Kidney (tissue), 13 donors: ENCODE measurements at regions not wholly inside any gene's neighbourhood (a gene's known extent, or its start where the extent isn't known, plus 50 kb on each side); places are given as distances from the start of the nearest gene placed in this dataset.
A peak's percentile ranks its signal among the peaks of the same experiment; 100 is the strongest.
"Not testable (repeated sequence)": the region's sequence is repeated elsewhere in the genome, so short reads cannot be mapped to it uniquely, and the experiment has no call there.

Experiments used
- DNase-seq, 5 donors: peaks; one replicate each; pipeline ENCODE4 v3.0.0-alpha.2; 2013 to 2020
- FAIRE-seq: peaks from 2 replicates; lab custom pipeline; 2012; peaks lifted over from hg19 to GRCh38; lab: Jason Lieb, UNC
- H3K27ac ChIP-seq, 2 donors: one replicate each; pipeline ENCODE4 v1.7.0; 2013; ENCODE audit warnings: low read depth in 2 of 2, low read length in 2 of 2, inconsistent platforms in 1 of 2
- H3K27me3 ChIP-seq: one replicate; pipeline ENCODE4 v1.7.1; 2013; ENCODE audit warnings: low read length, inconsistent platforms; ENCODE audit not compliant: control insufficient read depth, insufficient read depth
- H3K36me3 ChIP-seq, 3 donors: one replicate each; pipeline versions ENCODE4 v1.7.0 to v1.7.1; 2013; ENCODE audit warnings: low read length in 3 of 3, control low read depth in 1 of 3, inconsistent platforms in 1 of 3; ENCODE audit not compliant: insufficient read depth in 3 of 3, control insufficient read depth in 2 of 3
- H3K4me1 ChIP-seq, 3 donors: one replicate each; pipeline versions ENCODE4 v1.7.0 to v1.7.1; 2013; ENCODE audit warnings: low read length in 3 of 3, inconsistent platforms in 1 of 3, low read depth in 1 of 3; ENCODE audit not compliant: control insufficient read depth in 2 of 3, insufficient read depth in 2 of 3
- H3K4me3 ChIP-seq, 3 donors: one replicate each; pipeline versions ENCODE4 v1.7.0 to v1.8.1; 2013; ENCODE audit warnings: low read length in 3 of 3, control low read depth in 1 of 3, inconsistent platforms in 1 of 3
- H3K9ac ChIP-seq, 3 donors: one replicate each; pipeline versions ENCODE4 v1.7.0 to v1.7.1; 2013; ENCODE audit warnings: low read length in 3 of 3, control low read depth in 1 of 3, inconsistent platforms in 1 of 3
- H3K9me3 ChIP-seq, 3 donors: one replicate each; pipeline versions ENCODE4 v1.7.0 to v1.7.1; 2013; ENCODE audit warnings: low read length in 3 of 3, control low read depth in 1 of 3, inconsistent platforms in 1 of 3; ENCODE audit not compliant: control insufficient read depth in 2 of 3, insufficient read depth in 1 of 3
- intact Hi-C: fragments of 100-400 bp; cut with DNase I; formaldehyde crosslinking; loops from one replicate; pipeline ENCODE4 v1.11.1; 2022
- TF ChIP-seq, protein P1 (sequence below): IDR thresholded peaks from 3 replicates; pipeline ENCODE4 v1.5.1; 2012; ENCODE audit warnings: mild to moderate bottlenecking, moderate library complexity, borderline replicate concordance; ENCODE audit not compliant: insufficient read depth; ENCODE audit errors: extremely low read depth
- donor health status: control.
- donor health status: control.
- donor health status: control.
- donor health status: control.
- donor health status: control.
- donor health status: DM: yes; HTN: yes; CAD: no.
- donor health status: Normal renal cell carcinoma (clear cell type).

DNA sequence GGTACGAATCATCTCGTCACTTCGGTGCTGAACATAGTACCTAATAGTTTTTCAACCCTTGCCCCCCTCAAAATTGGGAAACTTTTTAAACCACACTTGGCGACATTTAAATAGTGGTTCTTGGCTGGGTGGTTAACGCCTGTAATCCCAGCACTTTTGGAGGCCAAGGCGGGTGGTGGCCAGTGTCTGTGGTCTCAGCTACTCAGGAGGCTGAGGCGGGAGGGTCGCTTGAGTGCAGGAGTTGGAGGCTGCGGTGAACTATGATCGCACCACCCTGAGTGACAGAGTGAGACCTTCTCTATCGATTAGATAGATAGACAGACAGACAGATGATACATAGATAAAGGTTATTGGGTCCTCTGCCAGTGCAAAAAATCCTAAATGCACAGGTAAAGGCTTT, 55.5 kb upstream of the RASAL2 start:
- no peak for FAIRE-seq
- no peaks in the 10 kb centered on the region for H3K36me3 ChIP-seq
- intact Hi-C loops, result loop anchor here (10.0 kb wide), 1 partner anchor 246 kb away; no protein-coding TSS in a partner anchor

DNA sequence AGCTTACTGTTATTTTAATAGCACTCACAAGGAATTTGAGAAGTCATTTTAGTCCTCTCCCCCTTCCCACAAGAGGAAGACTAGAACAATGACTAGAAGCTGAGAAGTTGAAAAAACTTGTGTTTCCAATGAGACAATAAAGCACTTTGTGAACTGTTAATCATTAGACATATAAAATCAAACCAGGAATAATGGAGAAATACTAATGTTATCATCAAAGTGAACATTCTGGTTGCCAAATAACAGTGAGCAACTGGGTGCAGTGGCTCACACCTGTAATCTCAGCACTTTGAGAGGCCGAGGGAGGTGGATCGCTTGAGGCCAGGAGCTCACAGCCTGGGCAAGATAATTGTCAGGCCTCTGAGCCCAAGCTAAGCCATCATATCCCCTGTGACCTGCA, 54.0 kb upstream of the RASAL2 start:
- Histone ChIP-seq H3K27ac (no peak overlapping the region), H3K9me3 (no peaks in the 10 kb centered on the region), H3K27me3 (no peaks in the 10 kb centered on the region), H3K4me3 (no peak overlapping the region), H3K36me3 (no peaks in the 10 kb centered on the region), H3K4me1 (peaks cover 0 to 14% (median 13%) of the 10 kb centered on the region in 3 donors), H3K9ac (no peak overlapping the region)
- no peak for DNase-seq
- no peak for FAIRE-seq
- TF ChIP-seq, protein P1, sequence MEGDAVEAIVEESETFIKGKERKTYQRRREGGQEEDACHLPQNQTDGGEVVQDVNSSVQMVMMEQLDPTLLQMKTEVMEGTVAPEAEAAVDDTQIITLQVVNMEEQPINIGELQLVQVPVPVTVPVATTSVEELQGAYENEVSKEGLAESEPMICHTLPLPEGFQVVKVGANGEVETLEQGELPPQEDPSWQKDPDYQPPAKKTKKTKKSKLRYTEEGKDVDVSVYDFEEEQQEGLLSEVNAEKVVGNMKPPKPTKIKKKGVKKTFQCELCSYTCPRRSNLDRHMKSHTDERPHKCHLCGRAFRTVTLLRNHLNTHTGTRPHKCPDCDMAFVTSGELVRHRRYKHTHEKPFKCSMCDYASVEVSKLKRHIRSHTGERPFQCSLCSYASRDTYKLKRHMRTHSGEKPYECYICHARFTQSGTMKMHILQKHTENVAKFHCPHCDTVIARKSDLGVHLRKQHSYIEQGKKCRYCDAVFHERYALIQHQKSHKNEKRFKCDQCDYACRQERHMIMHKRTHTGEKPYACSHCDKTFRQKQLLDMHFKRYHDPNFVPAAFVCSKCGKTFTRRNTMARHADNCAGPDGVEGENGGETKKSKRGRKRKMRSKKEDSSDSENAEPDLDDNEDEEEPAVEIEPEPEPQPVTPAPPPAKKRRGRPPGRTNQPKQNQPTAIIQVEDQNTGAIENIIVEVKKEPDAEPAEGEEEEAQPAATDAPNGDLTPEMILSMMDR, result no peak
- intact Hi-C loops, result loop anchor here (10.0 kb wide), 1 partner anchor 245 kb away; no protein-coding TSS in a partner anchor

More for the DNA sequence above, 55.5 kb upstream of the RASAL2 start:
- Histone ChIP-seq H3K27me3 (no peaks in the 10 kb centered on the region), H3K9me3 (no peaks in the 10 kb centered on the region), H3K4me3 (peak overlapping the region; percentile 17 to 83 (median 63)), H3K4me1 (peaks cover 0 to 21% (median 13%) of the 10 kb centered on the region in 3 donors), H3K9ac (peak overlapping the region in 2 of 3 donors; percentile 23 to 80), H3K27ac (peak overlapping the region; percentile 77 to 89)
- TF ChIP-seq, protein P1, result no peak
- no peak for DNase-seq

DNA sequence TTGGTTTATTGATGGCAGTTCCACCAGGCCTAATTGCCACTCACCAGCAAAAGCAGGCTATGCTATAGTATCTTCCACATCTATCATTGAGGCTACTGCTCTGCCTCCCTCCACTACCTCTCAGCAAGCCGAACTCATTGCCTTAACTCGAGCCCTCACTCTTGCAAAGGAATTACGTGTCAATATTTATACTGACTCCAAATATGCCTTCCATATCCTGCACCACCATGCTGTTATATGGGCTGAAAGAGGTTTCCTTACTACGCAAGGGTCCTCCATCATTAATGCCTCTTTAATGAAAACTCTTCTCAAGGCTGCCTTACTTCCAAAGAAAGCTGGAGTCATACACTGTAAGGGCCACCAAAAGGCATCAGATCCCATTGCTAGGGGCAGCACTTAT, 50.0 kb upstream of the RASAL2 start:
- DNase-seq, H3K4me3 ChIP-seq, H3K4me1 ChIP-seq, H3K36me3 ChIP-seq, H3K9me3 ChIP-seq, H3K9ac ChIP-seq, H3K27ac ChIP-seq, FAIRE-seq, H3K27me3 ChIP-seq, intact Hi-C loops: not testable (repeated sequence)
